GM12878 (cell line): ENCODE measurements at regions not wholly inside any gene's neighbourhood (a gene's known extent, or its start where the extent isn't known, plus 50 kb on each side); places are given as distances from the start of the nearest gene placed in this dataset.

Experiments
- ATAC-seq: fragments of 200-7000 bp; cut with Tn5 transposase; 3 replicates; pipeline ENCODE4 v1.9.1; 2020; ENCODE audit warnings: mild to moderate bottlenecking, moderate library complexity
- BruUV-seq: library from RNA; stranded (reverse); fragments of 400-500 nt; replicated peaks from 2 replicates; lab custom pipeline; 2021; lab: Mats Ljungman, UMichigan
- CTCF ChIA-PET: fragments of 300-600 bp; sonication (Branson Sonifier 250); formaldehyde crosslinking; extraction: SDS; loops from one replicate; lab custom pipeline; 2021; ENCODE audit warnings: inconsistent platforms; lab: Yijun Ruan, JAX
- POLR2A ChIA-PET: fragments of 350-600 bp; formaldehyde crosslinking; extraction: SDS; loops from one replicate; lab custom pipeline; 2021; ENCODE audit warnings: inconsistent platforms; lab: Charles Lee
- RAD21 ChIA-PET: fragments of 300-600 bp; sonication (Branson Sonifier 250); formaldehyde crosslinking; loops from one replicate; lab custom pipeline; 2023; ENCODE audit warnings: antibody characterized with exemption; ENCODE audit not compliant: unreplicated experiment; lab: Charles Lee
- SMC1A ChIA-PET: fragments of 300-600 bp; sonication (Branson Sonifier 250); formaldehyde crosslinking; loops from one replicate; lab custom pipeline; 2023; ENCODE audit not compliant: unreplicated experiment, uncharacterized antibody; lab: Charles Lee
- DNase-seq: peaks from one replicate; pipeline ENCODE4 v3.0.0-alpha.2; 2011; ENCODE audit warnings: low read depth, low spot score
- FAIRE-seq: peaks from 3 replicates; lab custom pipeline; 2011; peaks lifted over from hg19 to GRCh38; lab: Jason Lieb, UNC
- H2AFZ ChIP-seq: 2 replicates; pipeline ENCODE4 v1.6.0; 2011; ENCODE audit warnings: low read depth, low read length, control low read depth; ENCODE audit not compliant: control insufficient read depth
- H3K27ac ChIP-seq: 2 replicates; pipeline ENCODE4 v1.5.1; 2011; ENCODE audit warnings: control low read depth; ENCODE audit not compliant: control insufficient read depth, insufficient read depth
- H3K27me3 ChIP-seq, 2 experiments: replicated peaks in 1 of 2; 2 replicates each; pipeline versions ENCODE4 v1.6.0 to v1.6.1; 2011; ENCODE audit warnings: low read length in 1 of 2; ENCODE audit not compliant: control insufficient read depth in 2 of 2, insufficient read depth in 2 of 2
- H3K36me3 ChIP-seq, 2 experiments: 2 replicates each; pipeline ENCODE4 v1.5.1; 2011; ENCODE audit warnings: low read length in 1 of 2; ENCODE audit not compliant: control insufficient read depth in 2 of 2, insufficient read depth in 2 of 2
- H3K4me1 ChIP-seq: 2 replicates; pipeline ENCODE4 v1.6.1; 2011; ENCODE audit warnings: mild to moderate bottlenecking, low read length, moderate library complexity, mixed read lengths; ENCODE audit not compliant: control insufficient read depth, insufficient read depth
- H3K4me2 ChIP-seq: 2 replicates; pipeline ENCODE4 v1.6.0; 2011; ENCODE audit warnings: control low read depth; ENCODE audit not compliant: control insufficient read depth, insufficient read depth
- H3K4me3 ChIP-seq: fragments of 200-600 bp; sonication (generic); 2 replicates; pipeline ENCODE4 v1.5.1; 2016
- H3K79me2 ChIP-seq: 2 replicates; pipeline ENCODE4 v1.6.0; 2011; ENCODE audit warnings: low read length; ENCODE audit not compliant: control insufficient read depth, insufficient read depth
- H3K9ac ChIP-seq: 2 replicates; pipeline ENCODE4 v1.8.0; 2011; ENCODE audit warnings: low read length, control low read depth, mixed read lengths; ENCODE audit not compliant: control insufficient read depth, insufficient read depth
- H3K9me3 ChIP-seq: replicated peaks from 3 replicates; pipeline ENCODE4 v1.5.1; 2011; ENCODE audit warnings: mild to moderate bottlenecking, low read length; ENCODE audit not compliant: control insufficient read depth, insufficient read depth
- H4K20me1 ChIP-seq: 2 replicates; pipeline ENCODE4 v1.6.0; 2011; ENCODE audit not compliant: control insufficient read depth, insufficient read depth
- CREB1 ChIP-seq: IDR thresholded peaks from 2 replicates; pipeline ENCODE4 v1.6.1; 2012; ENCODE audit warnings: low read depth, mild to moderate bottlenecking, inconsistent platforms
- CTCF ChIP-seq, 3 experiments: IDR thresholded peaks in 2 of 3; conservative IDR thresholded peaks in 1 of 3; 2 replicates each; pipeline ENCODE4 v1.5.1; 2011; ENCODE audit warnings: low read depth in 3 of 3, low read length in 3 of 3, mild to moderate bottlenecking in 3 of 3, control low read depth in 2 of 3, moderate library complexity in 2 of 3, inconsistent platforms in 1 of 3, mixed read lengths in 1 of 3; ENCODE audit not compliant: control insufficient read depth in 2 of 3, insufficient read depth in 1 of 3; ENCODE audit errors: extremely low read depth in 1 of 3
- E2F4 ChIP-seq: IDR thresholded peaks from 2 replicates; pipeline ENCODE4 v1.6.1; 2012; ENCODE audit warnings: low read depth, low read length, improper control_type of control experiment
- JUND ChIP-seq: IDR thresholded peaks from 2 replicates; pipeline ENCODE4 v1.6.1; 2012; ENCODE audit warnings: low read depth, mild to moderate bottlenecking, low read length, improper control_type of control experiment, moderate library complexity
- MYC ChIP-seq: IDR thresholded peaks from 2 replicates; pipeline ENCODE4 v1.6.1; 2011; ENCODE audit warnings: mild to moderate bottlenecking, low read length, moderate library complexity, inconsistent platforms; ENCODE audit not compliant: insufficient read depth, insufficient replicate concordance, insufficient read length, severe bottlenecking
- SKIL ChIP-seq: fragments of 450-650 bp; IDR thresholded peaks from 2 replicates; pipeline ENCODE4 v1.6.1; 2017; ENCODE audit warnings: mild to moderate bottlenecking, low read depth, inconsistent platforms; ENCODE audit not compliant: poor library complexity, severe bottlenecking
- SPI1 ChIP-seq: IDR thresholded peaks from 2 replicates; pipeline ENCODE4 v1.6.1; 2011; ENCODE audit warnings: low read depth, mild to moderate bottlenecking, low read length, moderate library complexity, borderline replicate concordance; ENCODE audit not compliant: insufficient read depth
- SREBF2 ChIP-seq: IDR thresholded peaks from 2 replicates; pipeline ENCODE4 v1.6.1; 2012; ENCODE audit warnings: mild to moderate bottlenecking, low read length
- STAT1 ChIP-seq: fragments of 450-650 bp; conservative IDR thresholded peaks from 2 replicates; pipeline ENCODE4 v1.6.1; 2014; ENCODE audit warnings: antibody characterized with exemption, mild to moderate bottlenecking
- STAT3 ChIP-seq: IDR thresholded peaks from 2 replicates; pipeline ENCODE4 v1.6.1; 2011; ENCODE audit warnings: low read depth, low read length, improper control_type of control experiment
- SUZ12 ChIP-seq: fragments of 200-600 bp; sonication (generic); IDR thresholded peaks from one replicate; pipeline ENCODE4 v1.6.1; 2018; ENCODE audit warnings: antibody characterized with exemption, mild to moderate bottlenecking; ENCODE audit not compliant: unreplicated experiment
- TCF12 ChIP-seq: IDR thresholded peaks from 2 replicates; pipeline ENCODE4 v1.6.1; 2011; ENCODE audit warnings: low read depth, mild to moderate bottlenecking, low read length
- WGBS: methylation state at CpG from one replicate; pipeline ENCODE4 v1.1.6; 2016; ENCODE audit warnings: low lambda C conversion rate; ENCODE audit not compliant: insufficient replicate concordance, insufficient coverage; ENCODE audit errors: missing lambda C conversion rate; 5-methylcytosine and 5-hydroxymethylcytosine counted together
- in situ Hi-C: fragments of 300-500 bp; cut with MboI; formaldehyde crosslinking; loops from 9 replicates; pipeline ENCODE4 v1.14.3; 2018; ENCODE audit warnings: mixed read lengths
- intact Hi-C: fragments of 100-400 bp; cut with micrococcal nuclease; formaldehyde crosslinking; loops from one replicate; pipeline ENCODE4 v1.14.2; 2022; ENCODE audit not compliant: unreplicated experiment

- FAIRE-seq (no peak), DNase-seq (no peak), ATAC-seq (no peak)
- RAD21 ChIA-PET = interaction anchor here (1.0 to 1.1 kb wide), 2 partner anchors 192 to 1590 kb away, joined by 3 to 4 read pairs; no protein-coding TSS in a partner anchor
- no TSS peak for BruUV-seq
- Histone ChIP-seq H3K9ac (no peak overlapping the region), H2AFZ (no peak overlapping the region), H3K27ac (no peak overlapping the region), H3K4me2 (no peak overlapping the region), H4K20me1 (no peaks in the 10 kb centered on the region), H3K4me1 (no peaks in the 10 kb centered on the region), H3K4me3 (no peak overlapping the region), H3K79me2 (no peaks in the 10 kb centered on the region), H3K36me3 (no peaks in the 10 kb centered on the region), H3K27me3 (no peaks in the 10 kb centered on the region), H3K9me3 (no peaks in the 10 kb centered on the region)
- in situ Hi-C loops (loop anchor here (10.0 kb wide), 1 partner anchor 1288 kb away; no protein-coding TSS in a partner anchor), intact Hi-C loops (loop anchor here (5.0 kb wide), 3 partner anchors 195 to 1340 kb away; no protein-coding TSS in a partner anchor)
- CTCF ChIA-PET = interaction anchor here (0.7 to 3.2 kb wide), 17 partner anchors 10 to 1670 kb away, joined by 3 to 13 read pairs (median 3); no protein-coding TSS in a partner anchor
- SMC1A ChIA-PET = interaction anchor here (0.8 to 4.8 kb wide), 4 partner anchors 191 to 1625 kb away, joined by 3 to 14 read pairs (median 6); no protein-coding TSS in a partner anchor
- POLR2A ChIA-PET = no interaction called here
- 42% methylated on average over 13 of the region's 13 CpGs for WGBS
- TF ChIP-seq JUND = no peak
- TF ChIP-seq TCF12 = no peak
- no peak for TF ChIP-seq SPI1
- no peak for TF ChIP-seq STAT3
- TF ChIP-seq SREBF2 = no peak
- TF ChIP-seq MYC = no peak
- TF ChIP-seq SUZ12 = no peak
- no peak for TF ChIP-seq CREB1
- no peak for TF ChIP-seq STAT1
- TF ChIP-seq E2F4 = no peak
- TF ChIP-seq SKIL = no peak
- TF ChIP-seq CTCF (IDR thresholded peaks at IDR 0.05 in 2 of 3, conservative IDR thresholded peaks at IDR 0.05 in 1 of 3; ENCODE audit: control insufficient read depth in 2 of 3, extremely low read depth in 1 of 3, insufficient read depth in 1 of 3, low read depth in 3 of 3, low read length in 3 of 3) = no peak
- TF ChIP-seq, all 136 proteins: peak for 0
Measured at GRCh38 chr9:108762348-108763055, 93.3 kb downstream of the ACTL7B start.
